ENCODE measurements at regions not wholly inside any gene's neighbourhood (a gene's known extent, or its start where the extent isn't known, plus 50 kb on each side); places are given as distances from the start of the nearest gene placed in this dataset.

DNA sequence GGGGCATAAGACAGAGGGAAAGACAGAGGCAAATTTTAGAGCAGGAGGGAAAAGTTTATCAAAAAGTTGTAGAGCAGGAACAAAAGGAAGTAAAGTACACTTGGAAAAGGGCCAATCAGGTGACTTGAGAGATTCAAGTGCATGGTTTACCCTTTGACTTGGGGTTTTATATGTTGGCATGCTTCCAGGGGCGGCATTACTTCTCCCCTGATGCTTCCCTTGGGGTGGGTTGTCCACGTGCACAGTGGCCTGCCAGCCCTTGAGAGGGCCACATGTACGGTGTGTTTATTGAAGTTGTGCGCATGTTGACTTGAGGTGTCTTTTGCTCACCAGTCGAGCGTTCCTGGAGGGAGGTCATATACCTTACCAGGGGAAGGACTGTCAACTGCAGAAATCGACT, 259.5 kb upstream of the JARID2 start:
- Mint-ChIP-seq H3K4me1 (peaks cover 0 to 3% (median 2%) of the 10 kb centered on the region in 3 donors), H3K36me3 (peaks cover 2% of the 10 kb centered on the region), H3K27ac (no peak overlapping the region), H3K9me3 (peaks cover 0 to 2% (median 1%) of the 10 kb centered on the region in 3 donors), H3K27me3 (peaks cover 8% of the 10 kb centered on the region), H3K4me3 (peak overlapping the region in 1 of 4 donors; percentile 1)

DNA sequence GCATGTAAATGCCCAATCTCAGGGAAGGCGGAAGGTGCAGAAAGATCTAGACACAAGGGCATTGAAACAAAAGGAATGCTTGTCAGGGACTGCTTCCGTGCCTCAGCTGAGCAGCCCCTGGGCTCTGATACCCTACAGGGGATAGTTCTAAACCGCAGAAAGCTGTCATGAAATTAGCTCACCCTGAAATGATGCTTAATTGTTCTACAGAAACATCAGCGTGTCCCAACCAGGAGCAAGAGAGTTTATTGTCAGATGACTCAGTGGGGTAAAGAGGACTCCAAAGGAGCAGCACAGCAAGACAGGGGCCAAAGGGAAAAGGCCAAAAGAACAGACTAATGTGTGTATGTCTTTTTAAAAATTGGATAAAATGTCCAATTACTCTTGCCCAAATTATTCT, 258.4 kb upstream of the JARID2 start:
- H3K9me3 Mint-ChIP-seq = peaks cover 0 to 2% (median 1%) of the 10 kb centered on the region in 3 donors
- H3K4me1 Mint-ChIP-seq = no peaks in the 10 kb centered on the region
- no peak overlapping the region for H3K4me3 Mint-ChIP-seq
- H3K27me3 Mint-ChIP-seq = peaks cover 8% of the 10 kb centered on the region
- H3K27ac Mint-ChIP-seq = no peak overlapping the region
- peaks cover 2% of the 10 kb centered on the region for H3K36me3 Mint-ChIP-seq

DNA sequence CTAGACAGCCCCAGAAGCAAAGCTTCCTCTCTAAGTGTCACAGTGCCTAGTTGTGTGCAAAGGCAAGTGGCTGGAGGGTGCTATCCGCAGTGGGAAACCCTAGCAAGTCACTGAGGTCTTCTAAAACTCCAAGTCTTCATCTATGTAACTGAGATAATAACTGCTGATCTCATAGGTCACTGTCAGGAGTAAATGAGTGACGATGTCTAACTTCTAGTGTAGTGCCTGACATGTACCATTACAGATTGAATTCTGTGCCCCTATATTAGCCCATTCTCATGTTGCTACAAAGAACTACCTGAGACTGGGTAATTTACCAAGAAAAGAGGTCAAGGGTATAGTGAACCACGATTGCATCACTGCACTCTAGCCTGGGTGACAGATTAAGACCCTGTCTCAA, 253.5 kb upstream of the JARID2 start:
- H3K4me1 Mint-ChIP-seq = no peaks in the 10 kb centered on the region
- peaks cover 2% of the 10 kb centered on the region for H3K36me3 Mint-ChIP-seq
- no peak overlapping the region for H3K4me3 Mint-ChIP-seq
- no peak overlapping the region for H3K27ac Mint-ChIP-seq
- no peaks in the 10 kb centered on the region for H3K9me3 Mint-ChIP-seq
- peaks cover 1% of the 10 kb centered on the region for H3K27me3 Mint-ChIP-seq

DNA sequence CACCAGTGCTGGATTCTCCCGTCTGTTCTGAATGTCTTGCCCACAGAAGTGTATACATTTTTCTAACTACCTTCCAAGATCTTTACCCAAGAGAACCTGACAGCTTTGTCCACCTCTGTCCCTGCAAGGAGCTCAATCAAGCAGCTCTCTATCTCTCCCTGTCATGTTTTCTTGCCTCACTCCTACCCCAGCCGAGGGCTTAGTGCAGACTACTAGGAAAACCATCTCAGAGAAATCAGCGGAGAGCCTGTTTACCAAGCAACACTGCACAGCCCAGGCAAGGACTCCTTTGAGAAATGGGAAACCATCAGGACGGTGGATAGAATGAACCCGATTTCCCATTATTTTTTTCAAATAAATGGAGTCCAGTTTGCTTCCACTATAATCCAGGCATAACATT, 250.7 kb upstream of the JARID2 start:
- Mint-ChIP-seq H3K9me3 (no peaks in the 10 kb centered on the region), H3K27ac (no peak overlapping the region), H3K4me1 (peaks cover 0 to 3% (median 0%) of the 10 kb centered on the region in 3 donors), H3K4me3 (no peak overlapping the region), H3K36me3 (peaks cover 1% of the 10 kb centered on the region), H3K27me3 (no peaks in the 10 kb centered on the region)

DNA sequence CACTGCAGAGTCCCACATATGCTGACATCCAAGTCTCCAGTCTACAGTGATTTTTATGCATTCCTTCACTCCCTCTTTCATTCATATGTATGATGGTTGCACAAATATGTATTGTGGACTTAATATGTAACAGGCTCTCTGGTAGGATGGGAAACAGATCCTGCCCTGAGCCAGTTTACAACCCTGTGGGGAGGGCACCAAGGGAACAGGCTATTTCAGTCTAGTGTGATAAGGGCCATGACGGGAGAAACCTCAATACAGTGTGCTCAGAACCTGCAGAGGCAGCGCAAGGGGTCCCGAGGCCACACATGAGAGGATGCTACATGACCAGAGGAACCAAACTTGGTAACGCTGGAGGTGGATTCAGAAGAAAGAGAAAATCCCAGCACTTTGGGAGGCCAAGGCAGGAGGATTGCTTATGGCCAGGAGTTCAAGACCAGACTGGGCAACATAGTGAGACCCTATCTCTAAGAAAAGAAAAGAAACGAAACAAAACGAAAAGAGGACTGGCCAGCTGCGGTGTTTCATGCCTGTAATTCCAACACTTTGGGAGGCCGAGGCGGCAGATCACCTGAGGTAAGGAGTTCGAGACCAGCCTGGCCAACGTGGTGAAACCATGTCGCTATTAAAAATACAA, 249.8 kb upstream of the JARID2 start:
- Mint-ChIP-seq H3K4me3 (no peak overlapping the region), H3K36me3 (peaks cover 1% of the 10 kb centered on the region), H3K4me1 (peaks cover 0 to 3% (median 0%) of the 10 kb centered on the region in 3 donors), H3K27ac (no peak overlapping the region), H3K27me3 (no peaks in the 10 kb centered on the region), H3K9me3 (no peaks in the 10 kb centered on the region)

DNA sequence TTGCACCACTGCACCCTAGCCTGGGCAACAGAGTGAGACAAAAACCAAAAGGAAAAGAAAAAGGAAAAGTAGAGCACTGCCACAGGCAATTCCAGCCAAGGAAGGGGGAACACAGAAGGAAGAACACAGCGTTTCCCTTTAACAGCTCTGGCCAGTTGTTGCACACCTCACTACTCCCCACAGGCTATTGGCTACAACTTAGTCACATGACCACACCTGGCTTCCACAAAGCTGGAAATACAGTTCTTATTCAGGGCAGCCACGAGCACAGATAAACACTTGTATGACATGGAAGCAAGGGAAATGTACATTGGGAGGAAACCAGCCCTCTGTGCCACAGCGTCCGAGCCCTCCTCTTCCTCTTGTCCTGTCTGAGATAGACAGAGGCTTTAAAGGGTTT, 249.0 kb upstream of the JARID2 start:
- H3K4me3 Mint-ChIP-seq = no peak overlapping the region
- H3K27me3 Mint-ChIP-seq = no peaks in the 10 kb centered on the region
- peaks cover 0 to 3% (median 0%) of the 10 kb centered on the region in 3 donors for H3K4me1 Mint-ChIP-seq
- no peak overlapping the region for H3K27ac Mint-ChIP-seq
- H3K36me3 Mint-ChIP-seq = peaks cover 1% of the 10 kb centered on the region
- no peaks in the 10 kb centered on the region for H3K9me3 Mint-ChIP-seq

DNA sequence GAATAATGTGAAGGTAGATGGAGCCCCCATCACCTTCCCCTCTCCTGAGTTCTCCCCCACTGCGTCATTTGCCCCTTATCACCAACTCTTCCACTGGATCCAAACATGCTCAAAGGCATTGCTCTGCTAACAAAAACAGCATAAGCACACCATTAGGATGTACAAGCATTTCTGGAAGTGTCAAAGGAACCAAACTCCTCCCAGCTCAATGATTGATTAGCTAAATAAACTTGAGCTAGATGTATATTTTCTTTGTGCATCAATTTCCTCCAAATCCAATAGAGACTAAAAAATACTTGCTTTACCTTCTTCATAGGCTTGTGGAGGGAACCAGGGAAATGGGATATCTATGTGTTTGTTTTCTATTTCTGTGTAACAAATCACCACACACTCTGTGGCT, 248.4 kb upstream of the JARID2 start:
- Mint-ChIP-seq H3K9me3 (no peaks in the 10 kb centered on the region), H3K27me3 (no peaks in the 10 kb centered on the region), H3K27ac (no peak overlapping the region), H3K4me3 (no peak overlapping the region), H3K4me1 (peaks cover 0 to 3% (median 0%) of the 10 kb centered on the region in 3 donors), H3K36me3 (peaks cover 1% of the 10 kb centered on the region)

DNA sequence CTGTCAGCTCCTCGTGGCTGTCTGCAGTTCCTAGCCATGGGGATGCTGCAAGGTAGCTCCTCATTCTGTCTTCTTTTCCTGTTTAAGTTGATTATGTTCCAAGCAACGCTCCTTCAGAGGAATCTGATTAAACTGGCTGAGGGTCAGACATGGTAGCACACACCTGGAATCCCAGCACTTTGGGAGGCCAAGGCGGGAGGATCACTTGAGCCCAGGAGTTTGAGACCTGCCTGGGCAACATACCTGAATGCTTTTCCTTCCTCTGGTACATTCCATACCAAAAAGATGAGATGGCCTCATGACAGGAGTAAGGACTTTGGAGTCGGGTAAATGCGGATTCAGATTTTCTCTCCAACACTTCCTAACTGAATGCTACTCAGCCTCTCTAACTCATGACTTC, 246.8 kb upstream of the JARID2 start:
- Mint-ChIP-seq H3K4me1 (peaks cover 0 to 3% (median 0%) of the 10 kb centered on the region in 3 donors), H3K9me3 (no peaks in the 10 kb centered on the region)

DNA sequence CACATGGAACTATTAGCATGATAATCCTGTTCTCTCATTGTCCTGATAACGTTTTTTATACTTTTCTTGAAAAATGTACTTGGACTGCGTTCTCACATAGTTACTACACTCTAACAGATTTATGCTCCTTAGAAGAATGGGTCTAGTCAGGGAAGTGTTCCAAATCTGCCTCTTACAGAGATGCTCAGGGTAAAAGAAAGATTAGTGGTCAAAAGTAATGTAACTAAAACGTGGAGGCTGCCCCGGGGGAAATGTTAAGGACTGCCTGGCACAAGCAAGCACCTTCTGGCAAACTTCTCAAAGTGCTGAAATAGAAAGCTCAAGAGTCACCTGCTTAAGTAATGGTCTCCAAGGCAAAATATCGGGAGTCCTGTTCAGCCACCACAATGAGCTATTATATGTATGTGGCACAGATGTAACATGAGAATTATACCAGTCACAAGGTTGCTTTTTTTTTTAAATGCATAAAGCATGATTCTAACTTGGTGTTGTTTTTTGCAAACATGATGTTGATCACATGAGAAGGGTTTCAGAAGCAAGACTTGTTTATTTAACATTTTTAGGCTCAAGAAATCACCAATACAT, 244.5 kb upstream of the JARID2 start:
- H3K4me1 Mint-ChIP-seq = peaks cover 0 to 3% (median 0%) of the 10 kb centered on the region in 3 donors
- no peak overlapping the region for H3K27ac Mint-ChIP-seq
- no peaks in the 10 kb centered on the region for H3K27me3 Mint-ChIP-seq
- H3K36me3 Mint-ChIP-seq = peaks cover 1% of the 10 kb centered on the region
- no peak overlapping the region for H3K4me3 Mint-ChIP-seq
- no peaks in the 10 kb centered on the region for H3K9me3 Mint-ChIP-seq

More for the DNA sequence above, 246.8 kb upstream of the JARID2 start:
- Mint-ChIP-seq H3K27ac (no peak overlapping the region), H3K27me3 (no peaks in the 10 kb centered on the region), H3K4me3 (no peak overlapping the region), H3K36me3 (peaks cover 1% of the 10 kb centered on the region)

DNA sequence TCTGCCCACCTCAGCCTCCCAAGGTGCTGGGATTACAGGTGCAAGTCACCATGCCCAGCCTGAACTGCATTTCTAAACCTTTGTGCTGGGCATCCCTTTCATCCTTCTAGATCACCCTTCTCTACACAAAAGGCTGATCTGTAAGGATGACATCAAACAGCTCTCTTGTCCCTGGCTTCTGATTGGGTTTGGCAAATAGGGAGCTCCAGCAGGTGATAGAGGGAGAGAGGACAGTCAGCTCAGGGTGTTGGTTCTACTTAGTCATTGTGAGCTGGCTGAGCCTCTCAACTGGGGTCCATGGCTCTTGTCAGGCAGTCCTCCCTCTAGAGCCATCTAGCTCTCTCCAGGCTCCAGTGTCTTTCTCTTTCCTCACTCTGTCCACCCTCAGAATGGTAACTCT, 237.6 kb upstream of the JARID2 start:
- peaks cover 0 to 5% (median 4%) of the 10 kb centered on the region in 3 donors for H3K4me1 Mint-ChIP-seq
- peaks cover 3% of the 10 kb centered on the region for H3K36me3 Mint-ChIP-seq
- H3K4me3 Mint-ChIP-seq = no peak overlapping the region
- peaks cover 4% of the 10 kb centered on the region for H3K27me3 Mint-ChIP-seq
- H3K9me3 Mint-ChIP-seq = peaks cover 0 to 3% (median 2%) of the 10 kb centered on the region in 3 donors
- no peak overlapping the region for H3K27ac Mint-ChIP-seq

DNA sequence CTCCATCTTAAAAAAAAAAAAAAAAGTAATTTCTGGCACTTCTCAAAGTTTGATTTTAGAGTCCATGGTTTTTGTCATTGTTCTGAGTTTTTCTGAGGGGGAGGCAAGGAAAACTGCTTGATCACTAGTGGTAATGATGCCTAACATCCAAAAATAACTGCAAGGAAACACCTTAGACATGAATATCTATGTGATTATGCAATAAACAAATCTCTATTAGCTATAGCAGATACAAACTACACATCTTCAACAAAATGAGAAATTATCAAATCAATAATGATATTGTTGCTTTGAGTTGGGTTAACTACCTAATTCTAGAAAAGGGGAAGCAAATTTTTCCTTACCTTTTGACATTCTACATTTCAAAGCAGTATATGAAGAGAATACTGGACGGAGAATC, 230.9 kb upstream of the JARID2 start:
- Mint-ChIP-seq H3K4me1 (peaks cover 0 to 11% (median 9%) of the 10 kb centered on the region in 3 donors), H3K27ac (no peak overlapping the region), H3K9me3 (peaks cover 0 to 3% (median 2%) of the 10 kb centered on the region in 3 donors), H3K4me3 (no peak overlapping the region), H3K36me3 (peaks cover 4% of the 10 kb centered on the region), H3K27me3 (peaks cover 13% of the 10 kb centered on the region)

DNA sequence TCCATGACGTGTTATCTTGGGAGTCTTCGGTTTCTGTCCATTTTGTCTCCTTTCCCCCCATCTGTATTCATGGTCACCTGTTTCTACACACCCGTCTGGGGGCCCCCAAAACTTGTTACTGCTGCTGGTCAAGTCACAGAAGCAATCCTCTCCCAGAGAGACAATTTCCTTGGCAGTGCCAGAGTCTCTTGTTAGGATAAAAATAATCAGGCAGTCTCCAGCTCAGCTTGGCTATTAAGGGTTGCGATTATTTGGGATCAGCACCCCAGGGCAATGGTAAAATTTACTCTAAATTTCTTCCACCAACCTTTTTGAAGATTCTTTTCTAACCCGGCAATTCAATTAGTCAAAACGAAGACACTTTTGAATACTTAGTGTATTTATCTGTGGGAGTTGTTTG, 229.1 kb upstream of the JARID2 start:
- peaks cover 0 to 3% (median 2%) of the 10 kb centered on the region in 3 donors for H3K9me3 Mint-ChIP-seq
- peaks cover 17% of the 10 kb centered on the region for H3K27me3 Mint-ChIP-seq
- peaks cover 1 to 11% (median 9%) of the 10 kb centered on the region in 3 donors for H3K4me1 Mint-ChIP-seq
- H3K27ac Mint-ChIP-seq = peak overlapping the region in 1 of 3 donors; percentile 6
- H3K4me3 Mint-ChIP-seq = peak overlapping the region in 1 of 4 donors; percentile 39
- peaks cover 1% of the 10 kb centered on the region for H3K36me3 Mint-ChIP-seq

DNA sequence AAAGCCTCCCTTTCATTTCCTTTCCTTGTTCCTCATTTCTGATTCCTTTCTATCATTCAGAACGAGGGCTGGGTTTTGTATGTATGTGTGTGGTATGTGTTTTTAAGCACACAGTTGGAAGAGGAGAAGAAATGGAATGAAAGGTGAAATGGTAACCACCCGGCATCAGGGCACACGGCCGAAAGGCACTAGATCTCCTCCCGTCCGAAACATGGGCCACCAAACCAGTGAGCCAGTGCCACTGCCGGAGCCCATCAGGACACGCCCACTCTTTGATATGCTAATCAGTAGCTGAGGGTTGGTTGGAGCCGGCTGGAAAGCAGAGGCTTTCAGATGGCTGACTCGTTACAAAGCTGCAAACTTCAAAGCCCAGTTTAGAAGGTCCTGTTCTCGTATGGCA, 228.6 kb upstream of the JARID2 start:
- H3K27me3 Mint-ChIP-seq = peaks cover 17% of the 10 kb centered on the region
- peaks cover 0 to 3% (median 2%) of the 10 kb centered on the region in 3 donors for H3K9me3 Mint-ChIP-seq
- H3K27ac Mint-ChIP-seq = peak overlapping the region in 1 of 3 donors; percentile 6
- H3K4me1 Mint-ChIP-seq = peaks cover 1 to 11% (median 9%) of the 10 kb centered on the region in 3 donors
- peaks cover 1% of the 10 kb centered on the region for H3K36me3 Mint-ChIP-seq
- peak overlapping the region in 2 of 4 donors; percentile 29 to 36 for H3K4me3 Mint-ChIP-seq

DNA sequence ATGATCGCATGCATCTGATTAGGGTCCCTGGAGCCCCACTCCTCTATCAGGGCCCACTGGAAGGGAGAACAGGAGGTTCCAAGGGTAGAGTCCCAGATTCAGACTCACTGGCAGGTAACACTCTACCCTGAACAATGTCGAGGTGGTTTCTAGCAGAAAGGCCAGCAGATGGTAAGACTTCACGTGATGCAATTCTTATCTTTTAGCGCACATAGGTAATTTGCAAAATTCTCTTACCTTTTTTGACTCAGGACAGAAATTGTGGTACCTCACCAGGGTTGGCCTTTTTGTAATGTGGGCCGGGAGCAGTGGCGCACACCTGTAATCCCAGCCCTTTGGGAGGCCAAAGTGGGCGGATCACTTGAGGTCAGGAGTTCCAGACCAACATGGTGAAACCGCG, 228.1 kb upstream of the JARID2 start:
- Mint-ChIP-seq H3K27me3 (peaks cover 18% of the 10 kb centered on the region), H3K27ac (no peak overlapping the region), H3K4me3 (no peak overlapping the region), H3K36me3 (peaks cover 1% of the 10 kb centered on the region), H3K4me1 (peaks cover 3 to 11% (median 11%) of the 10 kb centered on the region in 3 donors), H3K9me3 (peaks cover 0 to 2% (median 2%) of the 10 kb centered on the region in 3 donors)

DNA sequence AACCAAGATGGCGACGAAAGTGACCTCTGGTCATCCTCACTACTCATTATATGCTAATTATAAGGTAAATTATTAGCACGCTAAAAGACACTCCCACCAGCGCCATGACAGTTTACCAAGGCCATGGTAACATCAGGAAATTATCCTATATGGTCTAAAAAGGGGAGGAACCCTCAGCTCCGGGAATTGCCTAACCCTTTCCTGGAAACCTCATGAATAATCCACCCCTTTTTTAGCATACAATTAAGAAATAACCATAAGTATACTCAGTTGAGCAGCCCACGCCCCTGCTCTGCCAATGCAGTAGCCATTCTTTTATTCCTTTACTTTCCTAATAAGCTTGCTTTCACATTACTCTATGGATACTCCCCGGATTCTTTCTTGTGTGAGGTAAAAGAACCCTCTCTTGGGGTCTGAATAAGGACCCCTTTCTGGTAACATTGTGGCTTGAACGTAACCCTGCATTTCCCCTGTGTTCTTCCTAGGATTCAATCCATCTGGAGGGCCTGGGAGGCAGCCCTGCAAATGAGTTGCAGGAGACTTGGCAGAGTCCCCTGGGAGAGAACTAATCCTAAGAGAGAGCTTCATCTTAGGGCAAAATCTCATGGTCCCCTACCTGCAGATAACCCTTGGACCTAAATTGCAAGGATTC, 225.6 kb upstream of the JARID2 start:
- Mint-ChIP-seq H3K27me3 (peaks cover 21% of the 10 kb centered on the region), H3K27ac (peak overlapping the region in 1 of 3 donors; percentile 68), H3K4me3 (no peak overlapping the region)

More for the DNA sequence above, 225.6 kb upstream of the JARID2 start:
- peaks cover 9 to 17% (median 16%) of the 10 kb centered on the region in 3 donors for H3K4me1 Mint-ChIP-seq
- H3K36me3 Mint-ChIP-seq = no peaks in the 10 kb centered on the region
- H3K9me3 Mint-ChIP-seq = peaks cover 0 to 2% (median 0%) of the 10 kb centered on the region in 3 donors

Data from IgD-negative memory B cell (primary cell).